Neuronal stem cell (in vitro differentiated cells): ENCODE measurements at regions not wholly inside any gene's neighbourhood (a gene's known extent, or its start where the extent isn't known, plus 50 kb on each side); places are given as distances from the start of the nearest gene placed in this dataset.

Experiments used
- DNase-seq: peaks from one replicate; pipeline ENCODE4 v3.0.0-alpha.2; 2013; ENCODE audit warnings: low spot score
- H2AFZ ChIP-seq: one replicate; pipeline ENCODE4 v1.6.1; 2013; ENCODE audit warnings: mild to moderate bottlenecking, low read length, inconsistent platforms
- H2AK5ac ChIP-seq: 2 replicates; pipeline ENCODE4 v1.6.1; 2013; ENCODE audit warnings: low read depth, mild to moderate bottlenecking, inconsistent platforms, low read length, moderate library complexity, mixed read lengths
- H2BK120ac ChIP-seq: 2 replicates; pipeline ENCODE4 v1.6.1; 2013; ENCODE audit warnings: low read depth, mild to moderate bottlenecking, inconsistent platforms, low read length, moderate library complexity, mixed read lengths
- H2BK12ac ChIP-seq: one replicate; pipeline ENCODE4 v1.6.1; 2013; ENCODE audit warnings: low read length, inconsistent platforms
- H2BK15ac ChIP-seq: 2 replicates; pipeline ENCODE4 v1.6.1; 2013; ENCODE audit warnings: mild to moderate bottlenecking, low read length, inconsistent platforms, mixed read lengths
- H2BK5ac ChIP-seq: one replicate; pipeline ENCODE4 v1.6.1; 2013; ENCODE audit warnings: inconsistent platforms, mild to moderate bottlenecking, low read length, moderate library complexity
- H3K14ac ChIP-seq: one replicate; pipeline ENCODE4 v1.6.1; 2013; ENCODE audit warnings: low read length, inconsistent platforms
- H3K18ac ChIP-seq: 2 replicates; pipeline ENCODE4 v1.6.1; 2013; ENCODE audit warnings: low read length, inconsistent platforms
- H3K23ac ChIP-seq: 2 replicates; pipeline ENCODE4 v1.6.1; 2013; ENCODE audit warnings: low read depth, mild to moderate bottlenecking, mixed read lengths, low read length, inconsistent platforms; ENCODE audit not compliant: poor library complexity
- H3K27ac ChIP-seq: replicated peaks from 3 replicates; pipeline ENCODE4 v1.5.1; 2013; ENCODE audit warnings: low read length, inconsistent platforms
- H3K27me3 ChIP-seq, 3 experiments: 2 replicates each; pipeline ENCODE4 v1.6.1; 2013; ENCODE audit warnings: low read length in 3 of 3, mild to moderate bottlenecking in 2 of 3, inconsistent platforms in 1 of 3, low read depth in 1 of 3, mixed read lengths in 1 of 3, moderate library complexity in 1 of 3; ENCODE audit not compliant: control insufficient read depth in 3 of 3, insufficient read depth in 3 of 3
- H3K36me3 ChIP-seq, 2 donors: replicated peaks in 1 of 2; 2 replicates each; pipeline ENCODE4 v1.6.1; 2013; ENCODE audit warnings: low read length in 2 of 2; ENCODE audit not compliant: control insufficient read depth in 2 of 2, insufficient read depth in 2 of 2
- H3K4ac ChIP-seq: 2 replicates; pipeline ENCODE4 v1.6.1; 2013; ENCODE audit warnings: inconsistent platforms, mild to moderate bottlenecking, low read length, moderate library complexity
- H3K4me1 ChIP-seq, 2 donors: 1 replicate in 1 of 2; 2 replicates in 1 of 2; pipeline ENCODE4 v1.6.1; 2013; ENCODE audit warnings: low read length in 2 of 2, low read depth in 1 of 2; ENCODE audit not compliant: control insufficient read depth in 2 of 2, insufficient read depth in 1 of 2
- H3K4me2 ChIP-seq: one replicate; pipeline ENCODE4 v1.6.1; 2013; ENCODE audit warnings: mild to moderate bottlenecking, low read length, inconsistent platforms; ENCODE audit not compliant: insufficient read depth, poor library complexity, severe bottlenecking
- H3K4me3 ChIP-seq, 2 donors: 2 replicates each; pipeline ENCODE4 v1.5.1; 2013; ENCODE audit warnings: low read length in 2 of 2, mild to moderate bottlenecking in 2 of 2, inconsistent platforms in 1 of 2, moderate library complexity in 1 of 2
- H3K79me1 ChIP-seq: one replicate; pipeline ENCODE4 v1.6.1; 2013; ENCODE audit warnings: low read depth, mild to moderate bottlenecking, inconsistent platforms, low read length, moderate library complexity
- H3K9ac ChIP-seq: one replicate; pipeline ENCODE4 v1.6.1; 2013; ENCODE audit warnings: mild to moderate bottlenecking, low read depth, low read length, inconsistent platforms; ENCODE audit not compliant: poor library complexity
- H3K9me3 ChIP-seq, 2 donors: replicated peaks in 1 of 2; 2 replicates each; pipeline versions ENCODE3 to v1.6.1; 2013; ENCODE audit warnings: low read length in 2 of 2, mild to moderate bottlenecking in 2 of 2, inconsistent platforms in 1 of 2, low read depth in 1 of 2, mixed read lengths in 1 of 2, moderate library complexity in 1 of 2; ENCODE audit not compliant: control insufficient read depth in 2 of 2, insufficient read depth in 1 of 2
- H4K8ac ChIP-seq: one replicate; pipeline ENCODE4 v1.6.1; 2013; ENCODE audit warnings: low read depth, mild to moderate bottlenecking, inconsistent platforms, low read length, moderate library complexity
- H4K91ac ChIP-seq: one replicate; pipeline ENCODE4 v1.6.1; 2013; ENCODE audit warnings: low read length, low read depth, mild to moderate bottlenecking, inconsistent platforms; ENCODE audit not compliant: poor library complexity
- WGBS, 2 donors: extraction: QIAGEN DNeasy Blood & Tissue Kit; methylation state at CpG; one replicate each; pipeline ENCODE4 v1.1.7; 2013; ENCODE audit warnings: missing lambda C conversion rate in 2 of 2, mixed read lengths in 1 of 2; ENCODE audit not compliant: insufficient read length in 2 of 2, insufficient replicate concordance in 1 of 2; ENCODE audit errors: extremely low coverage in 2 of 2; 5-methylcytosine and 5-hydroxymethylcytosine counted together

DNA sequence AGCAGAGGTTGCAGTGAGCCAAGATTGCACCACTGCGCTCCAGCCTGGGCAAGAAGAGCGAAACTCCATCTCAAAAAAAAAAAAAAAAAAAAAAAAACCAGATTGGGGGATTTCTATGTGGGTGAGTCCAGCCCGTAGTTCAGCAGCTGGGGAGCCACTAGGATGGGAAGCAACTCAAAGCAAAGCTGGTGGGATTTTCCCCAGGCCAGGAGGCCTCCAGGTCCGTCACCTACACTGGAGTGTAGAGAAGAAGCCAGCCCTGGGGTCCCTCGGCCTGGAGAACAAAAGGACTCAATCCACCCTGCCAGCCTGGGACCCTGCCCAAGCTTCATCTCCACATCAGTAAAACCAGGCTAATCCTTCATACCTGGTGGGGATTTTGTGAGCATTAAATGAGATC lies 121.3 kb upstream of the CACNA1A start:
- Histone ChIP-seq H2BK12ac (no peak overlapping the region), H4K91ac (no peak overlapping the region), H2BK120ac (no peak overlapping the region), H3K79me1 (no peaks in the 10 kb centered on the region), H3K27ac (no peak overlapping the region), H2AK5ac (no peak overlapping the region), H2BK5ac (no peak overlapping the region), H4K8ac (no peak overlapping the region), H3K9ac (no peak overlapping the region), H3K4me1 (peaks cover 3 to 5% of the 10 kb centered on the region in 2 donors), H3K23ac (no peak overlapping the region), H3K4me2 (no peak overlapping the region), H3K36me3 (no peaks in the 10 kb centered on the region), H3K4me3 (no peak overlapping the region), H3K4ac (no peak overlapping the region), H3K18ac (no peak overlapping the region), H2BK15ac (no peak overlapping the region), H3K9me3 (no peaks in the 10 kb centered on the region), H3K27me3 (peaks cover 0 to 25% (median 0%) of the 10 kb centered on the region in 3 experiments), H3K14ac (no peak overlapping the region), H2AFZ (no peak overlapping the region)
- WGBS, 2 donors = no CpG with 5 or more reads among the region's 5 CpGs
- no peak for DNase-seq

DNA sequence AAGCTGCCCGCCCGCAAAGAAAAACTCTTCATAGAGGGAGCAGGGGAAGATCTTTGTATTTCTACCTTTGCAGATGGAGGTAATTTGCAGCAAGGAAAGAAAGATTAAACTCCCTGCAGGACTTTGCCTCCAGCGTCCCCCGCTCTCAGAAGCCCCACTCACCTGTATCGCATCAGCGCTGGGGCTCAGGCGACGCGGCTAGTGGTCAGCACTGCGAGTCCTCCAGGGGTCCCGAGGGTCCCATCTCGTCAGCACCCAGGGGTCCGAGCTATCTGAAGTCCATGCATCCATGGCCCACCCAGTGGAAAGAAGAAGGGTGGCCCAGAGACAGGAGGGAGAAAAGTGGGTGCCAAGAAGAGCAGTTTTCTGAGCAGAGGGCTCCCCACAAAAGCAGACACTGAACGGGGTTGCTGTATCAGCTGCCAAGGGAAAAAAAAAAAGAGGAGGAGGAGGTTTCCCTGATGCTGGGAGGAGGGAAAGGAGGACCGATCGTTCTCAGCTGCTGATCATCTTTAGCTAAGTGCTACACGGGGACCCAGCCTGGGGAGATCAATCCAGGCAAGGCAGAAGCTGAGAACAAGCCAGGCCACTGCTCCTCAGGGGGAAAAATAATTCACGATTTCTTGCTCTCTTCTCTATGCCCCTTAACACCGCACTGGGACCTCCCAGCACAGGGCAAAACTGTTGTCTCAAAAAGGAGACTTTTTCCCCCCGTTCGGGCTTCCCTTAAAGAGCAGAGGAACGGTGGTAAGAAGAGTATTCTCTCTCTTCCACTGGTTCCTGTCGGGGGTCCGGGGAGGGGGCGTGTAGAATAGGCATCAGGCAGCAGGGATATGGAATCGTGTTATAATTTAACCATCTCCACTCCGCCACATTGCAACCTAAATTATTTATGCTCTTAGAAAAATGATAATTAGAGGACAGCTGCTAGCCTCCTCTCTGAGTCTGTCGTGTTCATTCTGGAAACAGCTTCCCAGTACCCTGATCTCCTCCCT lies 117.7 kb upstream of the CACNA1A start:
- H3K4me3 ChIP-seq = no peak overlapping the region
- H3K23ac ChIP-seq = no peak overlapping the region
- no peak overlapping the region for H2BK12ac ChIP-seq
- H2AFZ ChIP-seq = peak overlapping the region; percentile 45
- no peak overlapping the region for H4K91ac ChIP-seq
- no peak overlapping the region for H2BK5ac ChIP-seq
- no CpG with 5 or more reads among the region's 28 CpGs for WGBS, 2 donors
- H3K14ac ChIP-seq = no peak overlapping the region
- H3K9me3 ChIP-seq = no peaks in the 10 kb centered on the region
- H3K18ac ChIP-seq = peak overlapping the region; percentile 32
- no peak overlapping the region for H2BK120ac ChIP-seq
- H3K4ac ChIP-seq = no peak overlapping the region
- H3K4me1 ChIP-seq = peaks cover 5% of the 10 kb centered on the region in 2 donors
- no peak for DNase-seq
- no peaks in the 10 kb centered on the region for H3K36me3 ChIP-seq
- H3K4me2 ChIP-seq = no peak overlapping the region
- H3K27me3 ChIP-seq = peaks cover 0 to 32% (median 0%) of the 10 kb centered on the region in 3 experiments
- H3K9ac ChIP-seq = no peak overlapping the region
- no peak overlapping the region for H2AK5ac ChIP-seq
- H3K79me1 ChIP-seq = no peaks in the 10 kb centered on the region
- no peak overlapping the region for H2BK15ac ChIP-seq
- H4K8ac ChIP-seq = no peak overlapping the region
- no peak overlapping the region for H3K27ac ChIP-seq

DNA sequence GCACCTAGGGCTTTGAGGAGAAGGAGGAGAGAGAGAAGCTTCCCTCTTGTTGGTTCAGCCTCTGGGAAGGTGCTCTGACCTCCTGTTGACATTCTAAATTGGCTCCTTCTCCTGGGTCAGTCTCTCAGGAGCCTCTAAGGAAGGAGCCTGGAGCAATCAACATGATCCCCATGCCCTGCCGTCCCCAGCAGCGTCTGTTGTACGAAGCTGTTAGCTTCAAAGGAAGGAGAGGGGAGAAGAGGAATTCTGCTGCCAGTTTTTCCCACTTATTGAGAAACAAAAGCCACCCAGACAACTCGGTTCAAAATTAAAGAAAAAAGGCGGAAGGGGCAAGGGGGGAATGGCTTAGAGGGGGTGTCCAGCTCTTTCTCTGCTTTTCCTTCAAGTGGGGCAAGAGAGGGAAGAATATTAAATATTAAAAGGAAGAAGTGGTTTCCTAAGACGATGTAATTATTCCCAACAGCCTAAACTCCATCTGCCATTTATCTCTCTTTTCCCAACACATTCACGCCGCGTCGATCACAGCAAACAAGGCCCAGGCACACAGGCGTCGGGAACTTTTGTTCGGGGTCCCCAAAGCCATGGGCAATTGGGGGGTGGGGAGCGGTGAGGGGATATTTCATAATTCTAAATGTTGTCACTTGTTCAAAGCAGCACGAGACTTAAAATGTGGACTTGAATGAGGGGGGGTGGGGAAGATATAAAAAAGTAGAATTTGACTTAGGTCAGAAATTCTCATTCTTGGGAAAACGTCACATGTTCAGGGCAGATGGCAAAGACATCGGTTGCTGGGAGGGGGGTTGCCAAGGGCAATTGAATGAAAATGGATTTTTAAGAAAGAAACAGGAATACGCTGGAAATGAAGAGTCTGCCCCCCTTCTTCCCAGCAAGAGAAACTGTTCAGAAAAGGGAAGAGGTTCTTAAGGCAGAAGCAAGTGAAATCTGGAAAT lies 116.8 kb upstream of the CACNA1A start:
- Histone ChIP-seq H2BK5ac (no peak overlapping the region), H3K4me3 (no peak overlapping the region), H2BK120ac (no peak overlapping the region), H4K8ac (no peak overlapping the region), H4K91ac (no peak overlapping the region), H3K9me3 (no peaks in the 10 kb centered on the region), H3K14ac (no peak overlapping the region), H3K27me3 (peaks cover 0 to 32% (median 0%) of the 10 kb centered on the region in 3 experiments), H2AK5ac (no peak overlapping the region), H2BK15ac (no peak overlapping the region), H2AFZ (no peak overlapping the region), H3K18ac (no peak overlapping the region), H2BK12ac (no peak overlapping the region), H3K27ac (no peak overlapping the region), H3K79me1 (no peaks in the 10 kb centered on the region), H3K4ac (no peak overlapping the region), H3K36me3 (no peaks in the 10 kb centered on the region), H3K23ac (no peak overlapping the region), H3K4me1 (peaks cover 5% of the 10 kb centered on the region in 2 donors), H3K4me2 (no peak overlapping the region), H3K9ac (no peak overlapping the region)
- no CpG with 5 or more reads among the region's 18 CpGs for WGBS, 2 donors
- DNase-seq = no peak
